ENCODE measurements at regions not wholly inside any gene's neighbourhood (a gene's known extent, or its start where the extent isn't known, plus 50 kb on each side); places are given as distances from the start of the nearest gene placed in this dataset.

- TF ChIP-seq CTCF (IDR thresholded peaks at IDR 0.05) (no peak), EZH2 (IDR thresholded peaks at IDR 0.05; ENCODE audit: borderline replicate concordance, insufficient read depth, low read depth, low read length, poor library complexity, severe bottlenecking) (no peak)
These were observed 344.2 kb downstream of the ATP23 start for GRCh38 chr12:58285551-58285950.

All from B cell (primary cell).